KMS-11 (cell line): ENCODE measurements at regions not wholly inside any gene's neighbourhood (a gene's known extent, or its start where the extent isn't known, plus 50 kb on each side); places are given as distances from the start of the nearest gene placed in this dataset.

Source experiments
- H2AFZ ChIP-seq: fragments of 200-600 bp; sonication (generic); 2 replicates; pipeline ENCODE4 v1.6.1; 2016; ENCODE audit warnings: antibody characterized with exemption, mixed run types, low read depth
- H3K27ac ChIP-seq: fragments of 200-600 bp; sonication (generic); 2 replicates; pipeline ENCODE4 v1.6.1; 2016; ENCODE audit warnings: mild to moderate bottlenecking, mixed run types
- H3K27me3 ChIP-seq: fragments of 200-600 bp; sonication (generic); 2 replicates; pipeline ENCODE4 v1.6.1; 2017; ENCODE audit warnings: mild to moderate bottlenecking, low read depth, mixed run types, moderate library complexity; ENCODE audit not compliant: insufficient read depth
- H3K36me3 ChIP-seq: fragments of 200-600 bp; sonication (generic); 2 replicates; pipeline ENCODE4 v1.6.1; 2017; ENCODE audit warnings: mild to moderate bottlenecking, mixed run types; ENCODE audit not compliant: insufficient read depth
- H3K4me1 ChIP-seq: fragments of 200-600 bp; sonication (generic); 2 replicates; pipeline ENCODE4 v1.6.1; 2016; ENCODE audit warnings: mild to moderate bottlenecking, low read depth, mixed run types; ENCODE audit not compliant: poor library complexity, severe bottlenecking
- H3K4me2 ChIP-seq: fragments of 200-600 bp; sonication (generic); 2 replicates; pipeline ENCODE4 v1.7.0; 2016; ENCODE audit warnings: mild to moderate bottlenecking, mixed run types
- H3K4me3 ChIP-seq: fragments of 200-600 bp; sonication (generic); IDR thresholded peaks from 2 replicates; pipeline ENCODE4 v1.6.1; 2017; ENCODE audit warnings: low read depth, low read length, mixed read lengths; ENCODE audit not compliant: insufficient read depth
- H3K79me2 ChIP-seq: fragments of 200-600 bp; sonication (generic); 2 replicates; pipeline ENCODE4 v1.6.1; 2016; ENCODE audit warnings: low read depth, mixed run types; ENCODE audit not compliant: insufficient read depth
- H3K9ac ChIP-seq: fragments of 200-600 bp; sonication (generic); 2 replicates; pipeline ENCODE4 v1.6.1; 2016; ENCODE audit warnings: mild to moderate bottlenecking, mixed run types
- H4K20me1 ChIP-seq: fragments of 200-600 bp; sonication (generic); 2 replicates; pipeline ENCODE4 v1.6.1; 2016; ENCODE audit warnings: mild to moderate bottlenecking, mixed run types; ENCODE audit not compliant: insufficient read depth
- TF ChIP-seq, protein P1 (sequence below): fragments of 200-600 bp; sonication (generic); conservative IDR thresholded peaks from 2 replicates; pipeline ENCODE4 v1.6.1; 2017; ENCODE audit warnings: low read depth, mild to moderate bottlenecking, antibody characterized with exemption, low read length, moderate library complexity, mixed read lengths

DNA sequence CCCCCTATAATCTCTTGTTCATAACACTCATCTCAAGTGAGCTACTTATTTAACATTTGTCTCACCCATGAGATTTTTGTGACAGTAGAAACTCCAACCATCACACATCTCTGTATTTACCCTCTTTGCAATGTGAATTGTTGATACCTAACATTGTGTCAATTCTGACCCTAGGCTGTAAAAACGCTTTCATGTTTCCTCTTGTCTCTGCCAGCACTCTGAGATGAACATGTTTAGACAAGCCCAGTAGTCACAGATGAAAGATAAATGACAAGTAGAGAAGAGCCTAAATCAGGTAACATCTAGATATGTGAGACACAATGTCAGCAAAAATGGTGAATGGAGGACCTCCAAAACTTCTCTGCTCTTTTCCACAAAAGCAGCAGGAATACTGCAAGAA lies 1254.5 kb upstream of the GOT2 start:
- no peak overlapping the region for H2AFZ ChIP-seq

GRCh38 chr16:59975953-59976352 lies 1241.8 kb upstream of the GOT2 start:
- Histone ChIP-seq H2AFZ (no peak overlapping the region), H3K4me1 (no peaks in the 10 kb centered on the region), H3K9ac (no peak overlapping the region), H3K4me3 (no peak overlapping the region), H3K27me3 (no peaks in the 10 kb centered on the region), H3K79me2 (no peaks in the 10 kb centered on the region), H3K4me2 (no peak overlapping the region), H4K20me1 (no peaks in the 10 kb centered on the region), H3K27ac (no peak overlapping the region), H3K36me3 (no peaks in the 10 kb centered on the region)
- TF ChIP-seq, protein P1, sequence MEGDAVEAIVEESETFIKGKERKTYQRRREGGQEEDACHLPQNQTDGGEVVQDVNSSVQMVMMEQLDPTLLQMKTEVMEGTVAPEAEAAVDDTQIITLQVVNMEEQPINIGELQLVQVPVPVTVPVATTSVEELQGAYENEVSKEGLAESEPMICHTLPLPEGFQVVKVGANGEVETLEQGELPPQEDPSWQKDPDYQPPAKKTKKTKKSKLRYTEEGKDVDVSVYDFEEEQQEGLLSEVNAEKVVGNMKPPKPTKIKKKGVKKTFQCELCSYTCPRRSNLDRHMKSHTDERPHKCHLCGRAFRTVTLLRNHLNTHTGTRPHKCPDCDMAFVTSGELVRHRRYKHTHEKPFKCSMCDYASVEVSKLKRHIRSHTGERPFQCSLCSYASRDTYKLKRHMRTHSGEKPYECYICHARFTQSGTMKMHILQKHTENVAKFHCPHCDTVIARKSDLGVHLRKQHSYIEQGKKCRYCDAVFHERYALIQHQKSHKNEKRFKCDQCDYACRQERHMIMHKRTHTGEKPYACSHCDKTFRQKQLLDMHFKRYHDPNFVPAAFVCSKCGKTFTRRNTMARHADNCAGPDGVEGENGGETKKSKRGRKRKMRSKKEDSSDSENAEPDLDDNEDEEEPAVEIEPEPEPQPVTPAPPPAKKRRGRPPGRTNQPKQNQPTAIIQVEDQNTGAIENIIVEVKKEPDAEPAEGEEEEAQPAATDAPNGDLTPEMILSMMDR, result no peak

More for the DNA sequence above, 1254.5 kb upstream of the GOT2 start:
- Histone ChIP-seq H3K79me2 (no peaks in the 10 kb centered on the region), H3K4me1 (no peaks in the 10 kb centered on the region), H3K9ac (no peak overlapping the region), H3K27me3 (no peaks in the 10 kb centered on the region), H3K4me3 (no peak overlapping the region), H3K36me3 (no peaks in the 10 kb centered on the region), H4K20me1 (no peaks in the 10 kb centered on the region), H3K4me2 (no peak overlapping the region), H3K27ac (no peak overlapping the region)
- TF ChIP-seq, protein P1, result no peak

DNA sequence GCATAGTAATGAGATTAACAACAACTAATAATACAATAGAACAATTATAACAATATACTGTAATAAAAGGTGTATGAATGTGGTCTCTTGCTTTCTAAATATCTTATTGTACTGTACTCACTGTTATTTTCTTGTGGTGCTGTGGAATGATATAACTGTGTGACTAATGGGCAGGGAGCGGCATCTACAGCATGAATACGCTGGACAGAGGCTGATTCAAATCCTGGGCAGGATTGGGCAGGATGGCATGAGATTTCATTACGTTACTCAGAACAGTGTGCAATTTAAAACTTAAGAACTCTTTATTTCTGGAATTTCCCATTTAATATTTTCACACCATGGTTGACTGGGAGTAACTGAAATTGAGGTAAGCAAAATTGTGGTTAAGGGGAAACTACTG lies 1239.8 kb upstream of the GOT2 start:
- Histone ChIP-seq H3K79me2 (no peaks in the 10 kb centered on the region), H2AFZ (no peak overlapping the region), H3K4me2 (no peak overlapping the region), H3K9ac (no peak overlapping the region), H3K27ac (no peak overlapping the region), H3K27me3 (no peaks in the 10 kb centered on the region), H3K4me3 (no peak overlapping the region), H3K36me3 (no peaks in the 10 kb centered on the region), H3K4me1 (no peaks in the 10 kb centered on the region), H4K20me1 (no peaks in the 10 kb centered on the region)
- TF ChIP-seq, protein P1, result no peak

DNA sequence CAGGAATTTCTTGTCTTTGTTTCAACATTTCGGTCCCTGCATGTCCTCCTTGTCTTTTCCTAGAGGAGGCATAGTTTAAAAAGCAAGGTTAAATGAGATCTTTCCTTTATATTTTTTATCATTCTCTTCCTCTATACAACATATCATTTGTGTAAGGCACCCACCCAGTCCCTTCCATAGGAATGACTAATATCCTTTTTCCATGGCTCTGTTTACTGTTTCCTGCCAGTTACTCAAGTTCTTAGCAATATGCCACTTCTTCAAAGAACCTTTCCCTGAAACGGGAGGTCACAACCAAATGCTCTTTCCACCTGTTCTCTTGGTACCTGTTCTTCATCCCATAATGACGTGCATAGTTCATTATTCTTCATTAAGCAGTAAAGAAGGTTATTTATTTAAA lies 1237.1 kb upstream of the GOT2 start:
- H3K9ac ChIP-seq, result no peak overlapping the region
- no peak overlapping the region for H3K4me2 ChIP-seq
- no peak overlapping the region for H2AFZ ChIP-seq
- H3K4me3 ChIP-seq, result no peak overlapping the region
- no peaks in the 10 kb centered on the region for H3K4me1 ChIP-seq
- H3K36me3 ChIP-seq, result no peaks in the 10 kb centered on the region
- no peaks in the 10 kb centered on the region for H4K20me1 ChIP-seq
- no peaks in the 10 kb centered on the region for H3K79me2 ChIP-seq
- H3K27me3 ChIP-seq, result no peaks in the 10 kb centered on the region
- TF ChIP-seq, protein P1, result no peak
- H3K27ac ChIP-seq, result no peak overlapping the region
